SJSA1 (cell line): ENCODE measurements at regions not wholly inside any gene's neighbourhood (a gene's known extent, or its start where the extent isn't known, plus 50 kb on each side); places are given as distances from the start of the nearest gene placed in this dataset.

Experiments
- DNase-seq, 2 experiments: peaks; one replicate each; pipeline ENCODE4 v3.0.0-alpha.2; 2015 to 2020; ENCODE audit warnings: low spot score in 2 of 2, low read depth in 1 of 2
- H3K27ac ChIP-seq: fragments of 250-450 bp; sonication (Bioruptor Pico); 2 replicates; pipeline ENCODE4 v1.5.1; 2020; ENCODE audit warnings: mild to moderate bottlenecking, moderate library complexity
- H3K27me3 ChIP-seq: fragments of 250-450 bp; sonication (Bioruptor Pico); replicated peaks from 2 replicates; pipeline ENCODE4 v1.5.1; 2020; ENCODE audit warnings: mild to moderate bottlenecking, moderate library complexity
- H3K36me3 ChIP-seq: fragments of 250-450 bp; sonication (Bioruptor Pico); 2 replicates; pipeline ENCODE4 v1.5.1; 2020; ENCODE audit warnings: mild to moderate bottlenecking
- H3K4me1 ChIP-seq: fragments of 250-450 bp; sonication (Bioruptor Pico); replicated peaks from 2 replicates; pipeline ENCODE4 v1.6.1; 2021; ENCODE audit warnings: mild to moderate bottlenecking
- H3K4me3 ChIP-seq: fragments of 250-450 bp; sonication (Bioruptor Pico); 2 replicates; pipeline ENCODE4 v1.5.1; 2020; ENCODE audit warnings: mild to moderate bottlenecking
- H3K9me3 ChIP-seq: fragments of 250-450 bp; sonication (Bioruptor Pico); replicated peaks from 2 replicates; pipeline ENCODE4 v1.5.1; 2020; ENCODE audit warnings: mild to moderate bottlenecking

DNA sequence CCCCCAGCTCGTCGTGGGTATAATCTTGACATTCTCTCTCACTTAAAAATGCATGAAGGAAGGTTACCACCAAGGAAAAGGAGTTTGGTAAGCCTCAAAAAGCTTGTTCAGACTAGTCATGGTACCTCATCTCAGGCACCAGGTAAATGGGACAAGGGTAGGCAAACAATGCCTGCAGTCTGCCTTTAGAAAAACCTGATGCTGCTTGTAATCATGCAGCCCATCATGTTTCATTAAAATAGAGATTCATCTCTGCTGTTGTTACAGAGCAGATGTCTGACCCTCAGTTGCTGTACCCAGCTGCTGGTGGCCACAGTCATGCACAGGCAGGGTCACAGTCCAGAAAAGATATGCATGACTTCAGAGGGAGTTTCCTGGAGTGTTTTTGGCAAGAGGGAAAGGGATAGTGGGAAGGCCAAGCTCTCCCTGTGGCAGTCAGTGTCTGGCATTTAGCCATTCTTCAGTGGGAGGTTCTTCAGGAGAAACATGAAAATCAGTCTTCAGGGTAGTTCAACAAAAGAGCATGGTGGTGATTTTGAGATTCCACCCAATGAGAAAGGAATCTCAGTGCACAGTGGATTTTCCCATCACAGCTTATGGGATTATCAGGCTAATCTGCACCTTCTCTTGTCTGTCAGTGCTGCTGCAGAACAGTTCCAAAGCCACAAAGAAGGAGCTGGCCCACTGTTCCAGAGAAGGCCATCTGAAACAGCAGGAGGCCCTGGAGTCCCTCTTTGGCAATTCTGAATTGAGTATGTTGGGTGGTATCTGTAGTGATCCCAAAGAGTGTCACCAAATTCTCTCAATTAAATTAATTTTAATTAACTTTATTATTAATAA lies 202.7 kb upstream of the FRMD6 start:
- Histone ChIP-seq H3K36me3 (no peaks in the 10 kb centered on the region), H3K9me3 (no peaks in the 10 kb centered on the region), H3K4me1 (peaks cover 24% of the 10 kb centered on the region), H3K27ac (no peak overlapping the region), H3K27me3 (no peaks in the 10 kb centered on the region), H3K4me3 (no peak overlapping the region)
- no peak for DNase-seq

DNA sequence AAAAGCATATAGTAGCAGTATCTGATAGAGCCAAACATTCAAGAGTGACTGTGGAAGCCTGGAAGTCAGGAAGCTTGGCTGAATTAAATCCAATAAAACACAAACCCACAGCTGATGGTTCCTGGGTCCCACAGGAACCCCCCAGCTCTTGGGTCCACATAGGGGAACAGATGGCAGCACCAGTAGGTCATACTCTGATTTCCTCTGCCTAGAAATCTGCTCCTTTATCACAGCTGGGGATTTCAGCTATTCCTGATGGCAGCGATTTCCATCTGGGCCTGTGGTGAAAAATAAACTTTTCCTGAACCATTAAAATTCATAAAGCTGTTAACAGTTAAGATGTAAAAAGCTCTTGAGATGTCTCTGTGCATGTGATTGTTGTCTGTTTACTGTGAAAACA lies 202.0 kb upstream of the FRMD6 start:
- Histone ChIP-seq H3K27me3 (no peaks in the 10 kb centered on the region), H3K4me3 (no peak overlapping the region), H3K9me3 (no peaks in the 10 kb centered on the region), H3K4me1 (peaks cover 24% of the 10 kb centered on the region), H3K27ac (no peak overlapping the region), H3K36me3 (no peaks in the 10 kb centered on the region)
- no peak for DNase-seq

DNA sequence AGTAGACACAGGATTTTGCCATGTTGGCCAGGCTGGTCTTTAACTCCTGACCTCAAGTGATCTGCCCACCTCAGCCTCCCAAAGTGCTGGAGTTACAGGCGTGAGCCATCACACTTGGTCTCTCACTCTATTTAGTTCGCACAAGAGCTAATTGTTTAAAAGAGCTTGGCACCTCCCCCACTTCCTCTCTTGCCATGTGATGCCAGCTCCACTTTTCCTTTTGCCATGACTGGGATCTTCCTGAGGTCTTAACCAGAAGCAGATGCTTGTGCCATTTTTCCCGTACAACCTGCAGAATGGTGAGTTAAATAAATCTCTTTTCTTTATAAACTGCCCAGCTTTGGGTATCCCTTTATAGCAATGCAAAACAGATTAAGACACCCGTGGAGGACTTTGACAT lies 200.1 kb upstream of the FRMD6 start:
- Histone ChIP-seq H3K36me3 (no peaks in the 10 kb centered on the region), H3K27ac (no peak overlapping the region), H3K4me1 (peaks cover 22% of the 10 kb centered on the region), H3K9me3 (no peaks in the 10 kb centered on the region), H3K27me3 (no peaks in the 10 kb centered on the region), H3K4me3 (no peak overlapping the region)
- DNase-seq = no peak

DNA sequence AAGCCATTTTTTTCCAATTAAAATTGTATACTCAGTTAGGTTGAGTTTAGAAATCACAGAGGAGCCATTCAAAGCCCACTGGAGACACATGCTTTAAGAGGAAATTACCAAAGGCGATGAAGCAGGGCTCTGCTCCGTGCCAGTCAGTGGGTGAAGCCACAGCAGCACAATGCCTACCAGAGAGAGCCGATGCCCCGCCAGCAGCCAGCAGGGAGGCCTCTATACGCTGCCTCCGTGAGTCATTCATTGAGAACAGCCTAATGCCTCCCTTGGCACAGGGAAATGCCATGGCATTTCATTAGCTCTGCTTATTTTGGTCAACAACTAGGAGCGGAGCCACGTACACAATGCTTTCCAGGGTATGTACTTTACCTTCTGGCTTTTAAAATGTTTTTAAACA lies 197.8 kb upstream of the FRMD6 start:
- Histone ChIP-seq H3K4me1 (peaks cover 30% of the 10 kb centered on the region), H3K9me3 (no peaks in the 10 kb centered on the region), H3K27ac (peak overlapping the region; percentile 26; the same call in 1 of the 2 replicates), H3K4me3 (no peak overlapping the region), H3K36me3 (no peaks in the 10 kb centered on the region), H3K27me3 (no peaks in the 10 kb centered on the region)
- DNase-seq = no peak

DNA sequence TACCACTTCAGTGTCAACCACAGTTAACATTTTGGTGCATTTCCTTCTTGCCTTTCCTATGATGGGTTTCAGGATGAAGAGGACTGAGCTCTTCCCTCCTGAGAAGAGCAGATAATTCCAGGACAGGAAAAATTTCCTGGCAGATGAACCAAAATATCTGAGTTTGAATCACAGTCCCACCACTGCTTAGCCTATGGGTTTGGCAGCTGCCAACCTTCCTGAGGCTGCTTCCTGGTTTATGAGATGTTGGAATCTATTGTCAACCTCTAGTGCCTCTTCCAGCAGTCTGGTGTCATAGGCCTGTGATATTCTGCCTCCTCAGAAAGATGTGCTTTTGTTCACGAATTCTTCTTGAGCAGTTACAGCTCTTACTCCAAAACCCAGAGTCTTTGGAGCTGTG lies 197.4 kb upstream of the FRMD6 start:
- H3K27ac ChIP-seq = peak overlapping the region; percentile 26; the same call in 1 of the 2 replicates
- H3K4me3 ChIP-seq = no peak overlapping the region
- no peaks in the 10 kb centered on the region for H3K9me3 ChIP-seq
- no peaks in the 10 kb centered on the region for H3K27me3 ChIP-seq
- DNase-seq = no peak
- peaks cover 28% of the 10 kb centered on the region for H3K4me1 ChIP-seq
- no peaks in the 10 kb centered on the region for H3K36me3 ChIP-seq

DNA sequence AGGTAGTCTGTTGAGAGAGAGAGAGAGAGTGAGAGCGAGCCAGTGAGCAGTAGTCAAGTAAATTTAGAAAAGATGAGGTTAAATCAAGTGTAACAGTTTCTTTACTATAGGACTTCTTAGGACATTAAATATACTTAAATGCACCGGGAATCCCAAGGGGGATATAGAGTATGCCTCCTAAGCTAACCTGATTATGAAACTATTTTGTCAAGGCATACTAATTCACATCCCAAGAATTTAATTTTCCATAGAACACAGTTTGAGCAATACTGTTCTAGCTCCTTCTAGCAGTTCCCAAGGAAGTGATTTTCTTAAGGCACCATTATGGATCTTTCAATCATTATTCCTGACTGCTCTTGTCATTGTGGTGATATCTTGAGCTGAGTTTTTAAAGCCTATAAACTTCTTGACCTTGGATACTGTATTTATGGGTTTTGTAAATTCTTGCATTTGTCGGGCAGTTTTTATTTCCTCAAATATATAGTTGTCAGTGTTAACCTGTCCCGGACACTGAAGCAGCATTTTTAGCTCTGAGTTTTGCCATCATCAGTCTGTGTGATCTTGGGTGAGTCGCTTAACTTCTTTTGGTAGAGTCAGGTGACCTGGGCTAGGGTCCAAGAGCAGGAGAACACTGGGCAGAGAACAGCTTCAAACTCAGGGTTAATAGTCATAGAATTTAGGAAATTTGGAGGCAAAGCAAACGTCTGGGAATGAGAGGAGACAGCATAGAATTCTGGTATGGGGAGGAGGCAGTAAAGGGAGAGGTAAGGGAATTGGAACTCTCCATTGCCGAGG lies 196.5 kb upstream of the FRMD6 start:
- no peaks in the 10 kb centered on the region for H3K36me3 ChIP-seq
- H3K27me3 ChIP-seq = no peaks in the 10 kb centered on the region
- no peaks in the 10 kb centered on the region for H3K9me3 ChIP-seq
- peaks cover 27% of the 10 kb centered on the region for H3K4me1 ChIP-seq
- H3K27ac ChIP-seq = no peak overlapping the region
- no peak overlapping the region for H3K4me3 ChIP-seq
- no peak for DNase-seq

DNA sequence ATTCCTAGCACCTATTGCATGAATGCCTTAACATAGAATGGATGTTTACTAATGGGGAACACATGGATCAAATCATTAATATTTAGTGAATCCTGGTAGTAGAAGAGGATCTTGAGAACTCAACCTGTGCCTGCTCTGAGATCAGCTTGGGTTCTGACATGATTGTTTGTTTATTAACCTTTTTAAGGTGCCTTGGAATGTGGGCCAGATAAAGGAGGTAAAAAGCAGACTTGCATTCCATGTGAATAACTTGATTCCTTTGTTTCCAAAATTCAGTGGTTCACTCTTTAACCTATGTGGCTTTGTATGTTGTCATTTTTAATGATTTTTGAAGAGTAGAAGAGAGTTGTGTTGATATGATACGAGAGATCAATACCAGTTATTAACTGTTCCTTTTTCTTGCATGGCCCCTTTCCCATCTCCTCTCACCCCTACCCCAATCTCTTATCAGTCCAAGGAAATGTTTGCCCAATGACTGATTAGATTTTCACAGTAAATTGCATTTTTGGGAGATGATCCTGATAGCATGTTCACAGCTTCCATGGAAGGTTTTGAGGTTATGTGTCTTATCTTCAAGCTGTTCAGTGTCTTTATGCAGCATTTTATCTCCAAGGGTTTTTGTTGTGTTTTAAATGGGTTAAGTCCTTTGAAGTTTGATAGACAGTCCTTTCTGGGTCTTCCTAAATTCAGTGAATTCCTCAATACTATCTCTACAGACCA lies 193.7 kb upstream of the FRMD6 start:
- no peak overlapping the region for H3K27ac ChIP-seq
- no peak for DNase-seq

DNA sequence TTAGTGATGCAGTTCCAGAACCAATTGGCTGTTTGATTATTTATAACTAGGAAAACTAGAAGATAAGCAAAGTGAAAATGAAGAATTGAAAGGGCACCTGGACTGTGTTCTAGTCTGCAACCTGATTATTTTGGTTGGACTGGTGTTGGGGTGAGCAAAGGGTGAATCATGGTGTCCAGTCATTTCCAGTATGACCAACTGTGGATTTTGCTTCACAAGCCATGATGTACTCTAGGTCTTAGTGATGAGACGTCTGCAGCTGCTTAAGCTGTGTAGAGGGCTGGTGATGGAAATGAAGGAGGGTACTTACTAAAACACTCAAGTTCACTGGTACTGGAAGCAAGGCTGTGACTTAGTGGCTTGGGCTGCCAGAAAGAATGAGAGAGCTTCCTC lies 193.2 kb upstream of the FRMD6 start:
- peak in 1 of 2 experiments; percentile 13 for DNase-seq
- Histone ChIP-seq H3K27me3 (no peaks in the 10 kb centered on the region), H3K4me3 (no peak overlapping the region), H3K9me3 (no peaks in the 10 kb centered on the region), H3K36me3 (no peaks in the 10 kb centered on the region), H3K4me1 (peaks cover 26% of the 10 kb centered on the region), H3K27ac (no peak overlapping the region; the same call in 1 of the 2 replicates)

More for the DNA sequence above, 193.7 kb upstream of the FRMD6 start:
- Histone ChIP-seq H3K4me1 (peaks cover 27% of the 10 kb centered on the region), H3K4me3 (no peak overlapping the region), H3K27me3 (no peaks in the 10 kb centered on the region), H3K36me3 (no peaks in the 10 kb centered on the region), H3K9me3 (no peaks in the 10 kb centered on the region)

DNA sequence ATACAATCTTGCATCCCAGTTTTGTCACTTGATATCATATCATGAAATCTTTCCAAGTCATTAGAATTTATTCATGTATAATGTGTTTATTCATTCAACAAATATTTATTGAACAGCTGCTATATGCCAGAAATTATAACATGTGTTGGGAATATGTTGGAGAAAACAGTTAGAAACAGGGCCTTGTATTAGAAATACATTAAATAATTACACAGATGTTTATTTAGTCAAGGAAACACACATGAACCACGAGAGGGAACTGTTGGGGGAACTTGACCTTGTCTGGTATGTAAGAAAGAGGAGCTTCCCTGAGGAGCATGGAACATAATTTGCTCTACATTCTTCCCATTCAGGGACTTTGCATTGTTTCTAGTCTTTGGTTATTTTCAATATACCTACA lies 191.7 kb upstream of the FRMD6 start:
- Histone ChIP-seq H3K27me3 (no peaks in the 10 kb centered on the region), H3K9me3 (no peaks in the 10 kb centered on the region), H3K4me1 (peaks cover 13% of the 10 kb centered on the region), H3K36me3 (no peaks in the 10 kb centered on the region), H3K4me3 (no peak overlapping the region), H3K27ac (no peak overlapping the region)
- peak in 1 of 2 experiments; percentile 13 for DNase-seq

DNA sequence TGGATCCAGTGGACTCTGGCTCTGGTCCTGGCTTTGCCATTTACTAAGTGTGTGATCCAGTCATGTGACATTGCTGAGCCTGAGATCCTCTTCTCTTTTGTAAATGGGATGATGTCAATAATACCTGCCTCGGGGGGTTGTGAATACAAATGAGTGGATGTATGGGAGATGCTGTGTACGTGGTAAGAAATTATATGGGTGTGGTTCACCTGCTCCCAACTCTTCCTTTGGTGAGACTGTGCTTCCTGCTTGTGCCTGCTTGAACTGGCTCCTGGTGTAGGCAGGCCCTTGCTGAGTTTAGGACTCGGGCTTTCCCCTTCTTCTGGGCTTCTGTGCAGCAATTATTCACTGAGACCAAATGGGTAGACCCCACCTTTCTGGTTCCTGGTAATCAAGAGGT lies 189.5 kb upstream of the FRMD6 start:
- no peaks in the 10 kb centered on the region for H3K9me3 ChIP-seq
- H3K27me3 ChIP-seq = no peaks in the 10 kb centered on the region
- no peak overlapping the region for H3K27ac ChIP-seq
- H3K36me3 ChIP-seq = no peaks in the 10 kb centered on the region
- no peak for DNase-seq
- H3K4me3 ChIP-seq = no peak overlapping the region
- peaks cover 13% of the 10 kb centered on the region for H3K4me1 ChIP-seq

DNA sequence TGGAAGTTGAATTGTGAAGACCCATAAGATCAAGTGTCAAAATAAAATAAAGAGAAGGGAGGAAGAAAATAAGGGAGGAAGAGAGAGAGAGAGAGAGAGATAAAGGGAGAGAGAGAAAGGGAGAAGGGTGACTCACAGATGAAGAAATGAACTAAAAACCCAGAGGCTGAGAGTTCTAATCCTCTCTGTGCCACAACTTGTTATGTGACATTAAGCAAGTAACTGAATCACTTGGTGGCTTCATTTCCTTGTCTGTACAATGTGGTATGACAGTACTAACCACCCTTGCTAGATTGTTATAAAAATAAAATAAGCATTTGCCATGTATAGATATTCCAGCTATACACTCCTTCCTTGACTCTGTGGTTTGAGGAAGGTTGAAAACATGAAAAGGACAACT lies 189.0 kb upstream of the FRMD6 start:
- no peaks in the 10 kb centered on the region for H3K9me3 ChIP-seq
- no peaks in the 10 kb centered on the region for H3K36me3 ChIP-seq
- H3K4me1 ChIP-seq = peaks cover 13% of the 10 kb centered on the region
- no peak overlapping the region for H3K4me3 ChIP-seq
- no peak overlapping the region for H3K27ac ChIP-seq
- H3K27me3 ChIP-seq = no peaks in the 10 kb centered on the region
- no peak for DNase-seq

DNA sequence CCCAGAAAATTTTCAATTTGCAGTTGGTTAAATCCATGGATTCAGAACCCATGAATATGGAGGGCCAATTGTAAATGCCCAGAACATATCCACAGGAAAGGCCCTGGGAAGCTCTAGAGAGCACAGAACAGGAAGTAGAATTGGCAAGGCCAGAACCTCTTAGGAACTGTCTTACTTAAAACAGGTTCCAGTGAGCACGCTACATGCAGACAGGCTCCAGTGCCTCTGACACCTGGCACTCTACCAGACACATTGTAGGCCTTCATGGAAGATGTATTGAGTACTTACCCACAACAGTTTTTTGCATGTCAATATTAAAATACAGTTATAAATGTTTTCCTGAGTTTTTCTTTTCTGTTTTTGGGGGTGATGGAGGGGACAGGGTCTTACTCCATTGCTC lies 188.2 kb upstream of the FRMD6 start:
- H3K4me3 ChIP-seq = no peak overlapping the region
- no peaks in the 10 kb centered on the region for H3K9me3 ChIP-seq
- DNase-seq = no peak
- H3K27me3 ChIP-seq = no peaks in the 10 kb centered on the region
- H3K4me1 ChIP-seq = peaks cover 6% of the 10 kb centered on the region
- H3K36me3 ChIP-seq = no peaks in the 10 kb centered on the region
- H3K27ac ChIP-seq = no peak overlapping the region

DNA sequence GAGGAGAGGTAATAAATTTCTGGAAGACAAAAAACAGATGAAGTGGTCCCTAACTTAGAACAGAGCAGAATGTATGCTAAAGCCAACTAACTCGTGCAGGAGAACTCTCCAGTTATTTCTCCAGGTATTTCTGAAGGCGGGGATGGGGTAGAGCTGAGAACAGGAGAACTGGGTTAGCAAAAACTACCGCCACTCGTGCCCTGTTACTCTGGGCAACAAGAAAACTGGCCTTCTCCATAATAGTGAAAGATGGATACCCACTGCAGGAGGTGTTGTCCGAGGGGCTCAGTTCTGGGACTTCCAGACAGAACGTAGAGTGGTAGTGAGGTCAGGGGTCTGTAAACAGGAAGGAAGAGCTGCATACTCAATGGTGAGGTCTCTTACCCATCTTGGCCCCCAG lies 187.3 kb upstream of the FRMD6 start:
- DNase-seq = no peak
- no peaks in the 10 kb centered on the region for H3K36me3 ChIP-seq
- no peaks in the 10 kb centered on the region for H3K27me3 ChIP-seq

DNA sequence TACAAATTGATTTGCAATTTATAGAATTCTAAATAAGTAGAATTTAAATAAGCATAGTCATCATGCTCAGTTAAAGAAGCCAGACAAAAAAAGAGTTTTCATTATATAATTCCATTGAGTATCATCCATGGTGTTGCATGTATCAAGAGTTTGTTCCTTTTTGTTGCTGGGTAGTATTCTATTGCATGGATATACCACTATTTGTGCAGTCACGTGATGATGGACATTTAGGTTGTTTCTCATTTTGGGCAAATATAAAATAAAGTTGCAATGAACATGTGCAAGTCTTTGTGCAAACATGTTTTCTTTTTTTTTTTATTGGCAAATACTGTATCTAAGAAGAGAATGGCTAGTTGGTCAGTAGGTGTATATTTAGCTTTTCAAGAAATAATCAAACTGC lies 186.2 kb upstream of the FRMD6 start:
- Histone ChIP-seq H3K4me1 (no peaks in the 10 kb centered on the region), H3K9me3 (no peaks in the 10 kb centered on the region), H3K27me3 (no peaks in the 10 kb centered on the region), H3K27ac (no peak overlapping the region), H3K4me3 (no peak overlapping the region), H3K36me3 (no peaks in the 10 kb centered on the region)
- DNase-seq = no peak

More for the DNA sequence above, 187.3 kb upstream of the FRMD6 start:
- Histone ChIP-seq H3K9me3 (no peaks in the 10 kb centered on the region), H3K4me1 (no peaks in the 10 kb centered on the region), H3K27ac (no peak overlapping the region), H3K4me3 (no peak overlapping the region)
